Transverse colon (tissue), 4 donors: ENCODE measurements at regions not wholly inside any gene's neighbourhood (a gene's known extent, or its start where the extent isn't known, plus 50 kb on each side); places are given as distances from the start of the nearest gene placed in this dataset.

Experiments
- DNase-seq: peaks from one replicate; pipeline ENCODE4 v3.0.0-alpha.2; 2019
- H3K27ac ChIP-seq, 4 donors: fragments of 200-600 bp; sonication (generic); 2 replicates each; pipeline ENCODE4 v1.5.1; 2016 to 2018; ENCODE audit warnings: inconsistent platforms in 4 of 4
- H3K27me3 ChIP-seq: fragments of 200-600 bp; sonication (generic); 2 replicates; pipeline ENCODE4 v1.5.1; 2017; ENCODE audit warnings: inconsistent platforms
- H3K36me3 ChIP-seq, 4 donors: fragments of 200-600 bp; sonication (generic); 2 replicates each; pipeline ENCODE4 v1.5.1; 2017 to 2019; ENCODE audit warnings: inconsistent platforms in 4 of 4
- H3K4me1 ChIP-seq, 4 donors: fragments of 200-600 bp; sonication (generic); 2 replicates each; pipeline ENCODE4 v1.5.1; 2017 to 2020; ENCODE audit warnings: inconsistent platforms in 4 of 4
- H3K4me3 ChIP-seq, 4 donors: fragments of 200-600 bp; sonication (generic); 1 replicate in 1 of 4; 2 replicates in 3 of 4; pipeline versions ENCODE4 v1.5.1 to v1.6.1; 2017 to 2019; ENCODE audit warnings: inconsistent platforms in 4 of 4
- H3K9me3 ChIP-seq, 2 donors: fragments of 200-600 bp; sonication (generic); 2 replicates each; pipeline ENCODE4 v1.5.1; 2017 to 2019; ENCODE audit warnings: inconsistent platforms in 2 of 2
- EP300 ChIP-seq: sonication (generic); formaldehyde crosslinking; IDR thresholded peaks from one replicate; pipeline ENCODE4 v1.6.1; 2017; ENCODE audit warnings: antibody characterized with exemption, low read depth
- POLR2A ChIP-seq: fragments of 450-650 bp; IDR thresholded peaks from one replicate; pipeline ENCODE4 v1.6.1; 2016; ENCODE audit warnings: antibody characterized with exemption, mild to moderate bottlenecking, moderate library complexity
- POLR2AphosphoS5 ChIP-seq, 3 donors: sonication (generic); formaldehyde crosslinking; IDR thresholded peaks; one replicate each; pipeline ENCODE4 v1.6.1; 2016; ENCODE audit warnings: antibody characterized with exemption in 3 of 3
- WGBS, 2 donors: methylation state at CpG; one replicate each; pipeline ENCODE4 v1.1.5; 2018; ENCODE audit warnings: low coverage in 1 of 2; 5-methylcytosine and 5-hydroxymethylcytosine counted together
- in situ Hi-C, 4 donors: fragments of 200-750 bp; cut with MboI; loops; one replicate each; pipeline versions ENCODE4 v1.15.0 to v1.15.1; 2017; ENCODE audit warnings: low sequenced_read_pairs in 3 of 4, low pct_ligation_motif_present in 1 of 4, low pct_unique_long_range_greater_than_20kb in 1 of 4
- intact Hi-C: fragments of 100-400 bp; cut with DNase I; formaldehyde crosslinking; loops from one replicate; pipeline ENCODE4 v1.15.1; 2023; ENCODE audit warnings: low total_unique reads
- TF ChIP-seq, protein P1 (sequence below), 5 experiments: fragments of 200-600 bp in 3 of 5; fragments of 450-650 bp in 2 of 5; sonication (generic) in 3 of 5; IDR thresholded peaks; 1 replicate in 2 of 5; 2 replicates in 3 of 5; pipeline ENCODE4 v1.5.1; 2016 to 2017; ENCODE audit warnings: antibody characterized with exemption in 5 of 5, inconsistent platforms in 3 of 5, mild to moderate bottlenecking in 2 of 5, moderate library complexity in 1 of 5

DNA sequence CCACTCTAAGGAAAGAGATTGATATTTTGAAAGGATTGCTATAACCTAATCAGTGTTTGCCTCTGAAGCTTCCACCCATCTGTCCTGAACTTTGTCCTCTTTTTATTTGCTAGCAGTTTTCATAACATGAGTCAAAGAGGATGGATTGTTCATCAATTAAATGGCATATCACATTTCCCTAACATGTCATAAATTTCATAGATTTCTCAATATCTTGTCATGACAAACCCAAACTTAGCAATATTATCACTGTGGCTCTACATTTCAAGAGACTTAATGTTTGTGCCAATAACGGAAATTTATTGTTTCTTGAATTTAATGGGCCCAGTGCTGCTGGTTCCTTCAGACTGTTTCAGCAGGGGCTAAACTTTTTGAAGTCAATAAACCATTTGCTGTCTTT lies 330.3 kb downstream of the CAAP1 start:
- H3K36me3 ChIP-seq = no peaks in the 10 kb centered on the region
- H3K9me3 ChIP-seq = no peaks in the 10 kb centered on the region
- TF ChIP-seq, protein P1, sequence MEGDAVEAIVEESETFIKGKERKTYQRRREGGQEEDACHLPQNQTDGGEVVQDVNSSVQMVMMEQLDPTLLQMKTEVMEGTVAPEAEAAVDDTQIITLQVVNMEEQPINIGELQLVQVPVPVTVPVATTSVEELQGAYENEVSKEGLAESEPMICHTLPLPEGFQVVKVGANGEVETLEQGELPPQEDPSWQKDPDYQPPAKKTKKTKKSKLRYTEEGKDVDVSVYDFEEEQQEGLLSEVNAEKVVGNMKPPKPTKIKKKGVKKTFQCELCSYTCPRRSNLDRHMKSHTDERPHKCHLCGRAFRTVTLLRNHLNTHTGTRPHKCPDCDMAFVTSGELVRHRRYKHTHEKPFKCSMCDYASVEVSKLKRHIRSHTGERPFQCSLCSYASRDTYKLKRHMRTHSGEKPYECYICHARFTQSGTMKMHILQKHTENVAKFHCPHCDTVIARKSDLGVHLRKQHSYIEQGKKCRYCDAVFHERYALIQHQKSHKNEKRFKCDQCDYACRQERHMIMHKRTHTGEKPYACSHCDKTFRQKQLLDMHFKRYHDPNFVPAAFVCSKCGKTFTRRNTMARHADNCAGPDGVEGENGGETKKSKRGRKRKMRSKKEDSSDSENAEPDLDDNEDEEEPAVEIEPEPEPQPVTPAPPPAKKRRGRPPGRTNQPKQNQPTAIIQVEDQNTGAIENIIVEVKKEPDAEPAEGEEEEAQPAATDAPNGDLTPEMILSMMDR (IDR thresholded peaks at IDR 0.05) = no peak
- no peak for TF ChIP-seq EP300
- TF ChIP-seq POLR2AphosphoS5 (IDR thresholded peaks at IDR 0.05) = no peak
- no peak for TF ChIP-seq POLR2A
- intact Hi-C loops = no loop called here
- no peak overlapping the region for H3K27ac ChIP-seq
- DNase-seq = no peak
- WGBS, 2 donors = 60 to 79% methylated on average over 1 of the region's 1 CpG
- in situ Hi-C loops = no loop called here
- H3K4me3 ChIP-seq = no peak overlapping the region
- H3K27me3 ChIP-seq = no peaks in the 10 kb centered on the region
- H3K4me1 ChIP-seq = peaks cover 0 to 2% (median 0%) of the 10 kb centered on the region in 4 donors

DNA sequence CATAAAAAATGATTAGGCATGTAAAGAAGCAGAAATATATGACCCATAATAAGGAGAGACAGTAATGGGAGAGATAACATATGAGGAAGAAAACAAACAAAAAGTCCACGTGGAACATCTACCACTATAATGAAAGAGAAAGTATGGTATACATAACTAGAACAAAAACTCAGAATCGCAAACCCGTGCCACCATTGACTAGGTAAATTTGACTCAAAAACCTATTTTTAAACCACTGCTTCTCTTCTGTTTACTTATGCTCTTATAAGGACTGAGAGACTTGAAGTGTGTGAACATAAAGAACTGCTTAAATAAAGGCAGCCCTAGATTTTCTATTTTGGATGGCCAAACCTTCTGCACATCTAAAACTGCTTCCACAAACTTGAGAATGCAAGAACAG lies 330.7 kb downstream of the CAAP1 start:
- intact Hi-C loops = no loop called here
- no peak overlapping the region for H3K4me3 ChIP-seq
- H3K27me3 ChIP-seq = no peaks in the 10 kb centered on the region
- no peaks in the 10 kb centered on the region for H3K9me3 ChIP-seq
- no peak for DNase-seq
- H3K27ac ChIP-seq = no peak overlapping the region
- peaks cover 0 to 2% (median 0%) of the 10 kb centered on the region in 4 donors for H3K4me1 ChIP-seq
- in situ Hi-C loops = no loop called here
- no peak for TF ChIP-seq EP300
- TF ChIP-seq, protein P1 (IDR thresholded peaks at IDR 0.05) = no peak
- TF ChIP-seq POLR2AphosphoS5 (IDR thresholded peaks at IDR 0.05) = no peak
- TF ChIP-seq POLR2A = no peak
- H3K36me3 ChIP-seq = no peaks in the 10 kb centered on the region
- 58 to 60% methylated on average over 3 of the region's 3 CpGs for WGBS, 2 donors

DNA sequence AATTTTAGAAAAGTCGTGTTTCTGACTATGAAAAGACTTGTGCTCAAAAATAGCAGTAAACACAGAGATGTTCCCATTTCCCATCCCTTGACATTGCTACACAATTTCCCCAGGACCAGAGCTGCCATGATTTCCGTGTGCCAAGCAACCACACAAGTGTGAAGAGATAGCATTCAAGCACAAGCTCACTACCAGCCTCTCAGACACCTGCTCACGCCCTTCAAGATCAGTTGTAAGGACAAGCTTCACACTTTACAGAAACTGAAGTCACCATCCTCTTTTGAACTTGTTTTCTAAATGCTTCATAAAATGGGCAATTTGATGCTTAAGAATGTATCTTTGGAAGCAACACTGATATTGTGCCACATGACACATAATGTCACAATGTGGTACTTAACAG lies 333.1 kb downstream of the CAAP1 start:
- Histone ChIP-seq H3K9me3 (no peaks in the 10 kb centered on the region), H3K36me3 (no peaks in the 10 kb centered on the region), H3K4me1 (peaks cover 0 to 2% (median 0%) of the 10 kb centered on the region in 4 donors), H3K27me3 (no peaks in the 10 kb centered on the region), H3K4me3 (no peak overlapping the region), H3K27ac (no peak overlapping the region)
- 77 to 87% methylated on average over 2 to 3 of the region's 3 CpGs for WGBS, 2 donors
- TF ChIP-seq, protein P1 (IDR thresholded peaks at IDR 0.05) = no peak
- TF ChIP-seq EP300 (no peak), POLR2AphosphoS5 (IDR thresholded peaks at IDR 0.05) (no peak), POLR2A (no peak)
- in situ Hi-C loops = no loop called here
- DNase-seq = no peak
- intact Hi-C loops = no loop called here

DNA sequence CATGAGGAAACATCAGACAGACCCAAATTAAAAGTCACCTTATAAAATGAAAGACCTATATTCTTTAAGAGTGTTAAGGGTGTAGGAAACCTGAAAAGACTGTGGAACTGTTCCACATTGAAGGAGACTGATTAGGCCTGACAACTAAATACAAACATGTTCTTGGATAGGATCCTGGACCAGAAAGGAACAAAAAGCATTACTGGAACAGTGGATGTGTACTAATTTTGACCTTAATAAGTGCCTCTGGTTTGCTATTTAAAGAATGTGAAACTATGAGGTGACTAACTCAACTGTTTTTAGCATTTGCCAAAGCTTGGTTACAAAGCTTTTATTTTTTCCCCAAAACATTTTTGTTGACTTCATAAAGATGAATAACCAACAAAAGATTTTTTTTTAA lies 340.6 kb downstream of the CAAP1 start:
- Histone ChIP-seq H3K27me3 (no peaks in the 10 kb centered on the region), H3K27ac (no peak overlapping the region), H3K4me1 (no peaks in the 10 kb centered on the region), H3K4me3 (no peak overlapping the region), H3K36me3 (no peaks in the 10 kb centered on the region), H3K9me3 (no peaks in the 10 kb centered on the region)
- intact Hi-C loops = no loop called here
- TF ChIP-seq, protein P1 (IDR thresholded peaks at IDR 0.05) = no peak
- TF ChIP-seq EP300 = no peak
- TF ChIP-seq POLR2A = no peak
- TF ChIP-seq POLR2AphosphoS5 (IDR thresholded peaks at IDR 0.05) = no peak
- DNase-seq = no peak
- in situ Hi-C loops = no loop called here
